ENCODE measurements at regions not wholly inside any gene's neighbourhood (a gene's known extent, or its start where the extent isn't known, plus 50 kb on each side); places are given as distances from the start of the nearest gene placed in this dataset.

DNA sequence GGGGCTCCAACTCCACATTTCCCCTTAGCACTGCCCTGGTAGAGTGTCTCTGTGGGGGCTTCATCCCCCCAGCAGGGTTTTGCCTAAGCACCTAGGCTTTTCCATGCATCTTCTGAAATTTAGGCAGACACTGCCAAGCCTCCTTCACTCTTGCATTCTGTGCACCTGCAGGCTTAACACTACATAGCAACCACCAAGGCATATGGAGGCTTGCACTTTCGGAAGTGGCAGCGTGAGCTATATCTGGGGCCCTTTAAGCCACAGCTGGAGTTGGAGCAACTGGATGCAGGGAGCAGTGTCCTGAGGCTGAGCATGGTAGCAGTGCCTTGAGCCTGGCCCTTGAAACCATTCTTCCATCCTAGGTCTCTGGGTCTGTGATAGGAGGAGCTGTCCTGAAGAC lies 214.8 kb upstream of the RPL34 start:
- TF ChIP-seq, protein P1, sequence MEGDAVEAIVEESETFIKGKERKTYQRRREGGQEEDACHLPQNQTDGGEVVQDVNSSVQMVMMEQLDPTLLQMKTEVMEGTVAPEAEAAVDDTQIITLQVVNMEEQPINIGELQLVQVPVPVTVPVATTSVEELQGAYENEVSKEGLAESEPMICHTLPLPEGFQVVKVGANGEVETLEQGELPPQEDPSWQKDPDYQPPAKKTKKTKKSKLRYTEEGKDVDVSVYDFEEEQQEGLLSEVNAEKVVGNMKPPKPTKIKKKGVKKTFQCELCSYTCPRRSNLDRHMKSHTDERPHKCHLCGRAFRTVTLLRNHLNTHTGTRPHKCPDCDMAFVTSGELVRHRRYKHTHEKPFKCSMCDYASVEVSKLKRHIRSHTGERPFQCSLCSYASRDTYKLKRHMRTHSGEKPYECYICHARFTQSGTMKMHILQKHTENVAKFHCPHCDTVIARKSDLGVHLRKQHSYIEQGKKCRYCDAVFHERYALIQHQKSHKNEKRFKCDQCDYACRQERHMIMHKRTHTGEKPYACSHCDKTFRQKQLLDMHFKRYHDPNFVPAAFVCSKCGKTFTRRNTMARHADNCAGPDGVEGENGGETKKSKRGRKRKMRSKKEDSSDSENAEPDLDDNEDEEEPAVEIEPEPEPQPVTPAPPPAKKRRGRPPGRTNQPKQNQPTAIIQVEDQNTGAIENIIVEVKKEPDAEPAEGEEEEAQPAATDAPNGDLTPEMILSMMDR (IDR thresholded peaks at IDR 0.05; ENCODE audit: unreplicated experiment in 3 of 3), result no peak
- no peaks in the 10 kb centered on the region for H3K4me1 Mint-ChIP-seq
- no peak overlapping the region for H3K27ac Mint-ChIP-seq
- no peaks in the 10 kb centered on the region for H3K36me3 Mint-ChIP-seq (ENCODE audit: low read depth)
- H3K4me3 Mint-ChIP-seq, result no peak overlapping the region
- H3K9me3 Mint-ChIP-seq, result peaks cover 17% of the 10 kb centered on the region
- peaks cover 4% of the 10 kb centered on the region for H3K27me3 Mint-ChIP-seq (ENCODE audit: low read depth)

DNA sequence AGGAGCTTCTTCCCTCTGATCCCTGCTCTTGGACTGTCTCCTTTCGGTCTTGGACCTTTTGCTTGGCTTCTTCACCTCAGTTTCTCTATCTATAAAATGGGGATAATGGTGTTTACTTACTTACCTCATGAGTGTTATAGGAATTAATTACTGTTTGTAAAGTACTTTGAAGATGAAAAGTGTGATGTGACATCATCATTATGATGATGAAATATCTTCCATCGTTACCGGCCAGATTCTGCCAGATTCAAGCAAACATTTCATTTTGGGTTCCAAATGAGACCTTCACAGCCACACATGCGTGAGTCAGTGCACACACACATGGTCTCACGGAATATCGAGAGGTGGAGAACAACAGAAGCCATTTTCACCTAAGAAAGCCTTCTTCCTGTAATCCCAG lies 220.1 kb upstream of the RPL34 start:
- Mint-ChIP-seq H3K4me3 (no peak overlapping the region), H3K4me1 (no peaks in the 10 kb centered on the region), H3K9me3 (peaks cover 2% of the 10 kb centered on the region), H3K36me3 (ENCODE audit: low read depth) (no peaks in the 10 kb centered on the region), H3K27ac (no peak overlapping the region), H3K27me3 (ENCODE audit: low read depth) (peaks cover 4% of the 10 kb centered on the region)
- TF ChIP-seq, protein P1 (IDR thresholded peaks at IDR 0.05; ENCODE audit: unreplicated experiment in 3 of 3), result no peak

DNA sequence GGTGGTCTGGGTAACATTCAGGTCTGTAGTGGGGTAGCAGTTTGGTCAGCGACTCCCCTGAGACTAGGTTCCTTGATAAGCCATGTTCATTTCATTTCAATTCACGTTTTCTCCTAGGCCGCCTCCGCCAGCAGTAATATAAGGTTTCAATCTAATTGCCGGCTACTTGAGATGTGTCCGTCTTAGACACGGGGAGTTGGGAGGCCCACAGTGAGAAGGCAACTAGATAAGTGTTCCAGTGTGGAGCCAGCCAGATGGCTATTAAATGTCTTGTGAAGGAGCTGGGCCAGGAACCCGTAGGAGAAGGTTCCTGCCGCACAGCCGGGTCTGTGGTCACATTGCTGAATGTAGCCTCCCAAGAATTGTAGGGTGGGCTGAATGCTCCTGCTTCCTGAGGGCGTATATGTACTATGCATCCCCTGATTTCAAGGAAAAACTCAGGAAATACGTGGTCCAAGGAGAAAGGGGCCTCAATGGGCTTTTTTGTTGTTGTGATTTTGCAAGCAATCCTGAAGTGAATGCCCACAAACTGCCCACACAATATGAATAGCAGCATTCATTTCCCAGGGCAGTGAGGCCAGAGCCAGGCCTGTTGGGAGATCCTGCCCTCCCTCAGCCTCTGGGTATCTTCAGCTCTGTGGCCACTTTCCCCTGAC lies 220.6 kb upstream of the RPL34 start:
- no peaks in the 10 kb centered on the region for H3K36me3 Mint-ChIP-seq (ENCODE audit: low read depth)
- TF ChIP-seq, protein P1 (IDR thresholded peaks at IDR 0.05; ENCODE audit: unreplicated experiment in 3 of 3), result no peak
- peaks cover 2% of the 10 kb centered on the region for H3K9me3 Mint-ChIP-seq
- no peak overlapping the region for H3K27ac Mint-ChIP-seq
- H3K4me3 Mint-ChIP-seq, result no peak overlapping the region
- no peaks in the 10 kb centered on the region for H3K4me1 Mint-ChIP-seq
- H3K27me3 Mint-ChIP-seq (ENCODE audit: low read depth), result peaks cover 4% of the 10 kb centered on the region

DNA sequence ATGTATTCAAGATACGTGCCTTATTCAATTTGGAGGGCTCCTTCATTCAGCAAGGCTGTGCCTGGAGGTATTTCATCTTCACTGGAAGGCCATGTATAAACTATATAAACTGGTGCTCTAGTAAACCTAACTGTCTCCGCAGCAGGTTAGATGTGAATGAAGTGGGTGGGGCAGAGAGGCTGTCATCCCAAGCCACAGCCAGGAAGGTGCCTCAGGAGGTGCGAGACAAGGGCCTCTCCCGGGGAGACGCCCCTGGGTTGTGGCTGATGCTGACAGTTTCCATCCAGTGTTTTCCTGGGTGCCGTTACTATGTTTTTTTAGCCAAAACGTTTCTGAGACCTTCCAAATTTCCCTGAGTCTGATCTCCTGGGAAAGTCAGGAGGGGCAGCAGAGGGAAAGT lies 221.5 kb upstream of the RPL34 start:
- Mint-ChIP-seq H3K27ac (no peak overlapping the region), H3K4me1 (no peaks in the 10 kb centered on the region), H3K36me3 (ENCODE audit: low read depth) (no peaks in the 10 kb centered on the region), H3K27me3 (ENCODE audit: low read depth) (peaks cover 1% of the 10 kb centered on the region), H3K9me3 (no peaks in the 10 kb centered on the region), H3K4me3 (no peak overlapping the region)
- TF ChIP-seq, protein P1 (IDR thresholded peaks at IDR 0.05; ENCODE audit: unreplicated experiment in 3 of 3), result no peak

DNA sequence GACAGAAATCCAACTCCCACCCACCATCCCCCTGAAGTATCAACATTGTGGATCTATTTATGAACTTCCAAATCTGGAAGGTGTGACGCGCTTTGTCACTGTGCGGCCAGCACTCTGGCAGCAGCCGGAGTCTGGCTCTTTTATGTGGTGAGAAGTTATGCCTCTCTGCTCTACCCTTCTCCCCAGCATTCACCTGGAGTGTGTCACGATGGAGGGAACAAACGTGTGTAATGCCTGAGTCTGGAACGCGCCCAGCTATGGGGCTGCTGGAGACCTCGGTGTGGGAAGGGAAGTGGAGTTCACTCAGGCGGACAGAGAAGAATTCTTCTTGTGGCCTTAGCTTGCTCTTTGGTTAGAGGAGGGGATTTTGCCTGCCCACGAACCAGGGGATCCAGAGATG lies 222.1 kb upstream of the RPL34 start:
- H3K27me3 Mint-ChIP-seq (ENCODE audit: low read depth), result no peaks in the 10 kb centered on the region
- TF ChIP-seq, protein P1 (IDR thresholded peaks at IDR 0.05; ENCODE audit: unreplicated experiment in 3 of 3), result no peak
- no peak overlapping the region for H3K27ac Mint-ChIP-seq
- no peaks in the 10 kb centered on the region for H3K36me3 Mint-ChIP-seq (ENCODE audit: low read depth)
- no peaks in the 10 kb centered on the region for H3K4me1 Mint-ChIP-seq
- H3K9me3 Mint-ChIP-seq, result no peaks in the 10 kb centered on the region
- H3K4me3 Mint-ChIP-seq, result no peak overlapping the region

DNA sequence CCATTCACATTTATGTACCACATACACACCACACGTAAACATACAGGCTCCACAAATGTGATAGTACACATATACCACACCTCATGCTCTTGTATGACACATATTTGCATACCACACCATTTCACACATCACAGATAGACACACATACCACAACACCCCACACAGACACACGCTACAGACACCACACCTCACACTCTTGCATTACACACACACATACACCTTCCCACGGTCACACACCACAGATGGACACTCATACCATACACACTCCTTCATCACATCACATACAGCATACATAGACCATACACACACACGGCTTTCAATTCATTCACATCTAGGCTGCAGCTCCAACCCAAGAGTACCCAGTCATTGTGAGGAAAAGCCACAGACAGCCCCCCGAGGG lies 222.5 kb upstream of the RPL34 start:
- Mint-ChIP-seq H3K27me3 (ENCODE audit: low read depth) (no peaks in the 10 kb centered on the region), H3K9me3 (no peaks in the 10 kb centered on the region), H3K27ac (no peak overlapping the region), H3K4me3 (no peak overlapping the region), H3K36me3 (ENCODE audit: low read depth) (no peaks in the 10 kb centered on the region), H3K4me1 (no peaks in the 10 kb centered on the region)
- TF ChIP-seq, protein P1 (IDR thresholded peaks at IDR 0.05; ENCODE audit: unreplicated experiment in 3 of 3), result no peak

All from nephron (organoid).